ENCODE measurements at regions not wholly inside any gene's neighbourhood (a gene's known extent, or its start where the extent isn't known, plus 50 kb on each side); places are given as distances from the start of the nearest gene placed in this dataset.

- POLR2A ChIA-PET = no interaction called here
- Histone ChIP-seq H3K27me3 (ENCODE audit: control insufficient read depth, insufficient read depth, low read length) (no peaks in the 10 kb centered on the region), H3K9me3 (ENCODE audit: control insufficient read depth, insufficient read depth, low read depth, low read length) (no peaks in the 10 kb centered on the region), H3K4me3 (ENCODE audit: low read depth in 2 of 2, low read length in 2 of 2) (no peak overlapping the region), H3K4me1 (ENCODE audit: control insufficient read depth, insufficient read depth, low read length) (peaks cover 3% of the 10 kb centered on the region; the same call in 1 of the 2 replicates), H3K36me3 (ENCODE audit: control insufficient read depth, insufficient read depth, low read length) (no peaks in the 10 kb centered on the region), H3K27ac (ENCODE audit: low read length) (no peak overlapping the region)
- TF ChIP-seq REST (IDR thresholded peaks at IDR 0.05; ENCODE audit: insufficient read depth in 1 of 2, low read depth in 2 of 2, low read length in 1 of 2) (no peak), SIN3A (IDR thresholded peaks at IDR 0.05; ENCODE audit: borderline replicate concordance, insufficient read depth, low read depth, low read length) (no peak), CTCF (IDR thresholded peaks at IDR 0.05) (no peak), POLR2AphosphoS5 (IDR thresholded peaks at IDR 0.05; ENCODE audit: low read depth, low read length) (no peak), TCF7L2 (IDR thresholded peaks at IDR 0.05; ENCODE audit: low read depth, low read length) (no peak)
- intact Hi-C loops (cut with micrococcal nuclease; ENCODE audit: unreplicated experiment) = loop anchor here (5.0 to 10.0 kb wide), 2 partner anchors 357 to 605 kb away; no protein-coding TSS in a partner anchor
- in situ Hi-C loops (cut with HindIII; ENCODE audit: low pct_unique_long_range_greater_than_20kb, low sequenced_read_pairs) = no loop called here
- no TSS peak for BruUV-seq (replicated peaks)
- ATAC-seq = 0 out of 2 replicates have a peak, but pooled peaks have one; percentile 17
- CTCF ChIA-PET = no interaction called here
- DNase-seq (ENCODE audit: low read depth, low spot score) = no peak
These were observed 188.4 kb downstream of the SH3BP4 start for GRCh38 chr2:235139956-235140800.

GRCh38 chr2:235140801-235141081 lies 188.9 kb downstream of the SH3BP4 start:
- ATAC-seq (no peak), DNase-seq (ENCODE audit: low read depth, low spot score) (no peak)
- peaks cover 2% of the 10 kb centered on the region; the same call in 1 of the 2 replicates for H3K27me3 ChIP-seq (ENCODE audit: control insufficient read depth, insufficient read depth, low read length)
- no peaks in the 10 kb centered on the region for H3K9me3 ChIP-seq (ENCODE audit: control insufficient read depth, insufficient read depth, low read depth, low read length)
- no peak overlapping the region for H3K27ac ChIP-seq (ENCODE audit: low read length)
- TF ChIP-seq CTCF (IDR thresholded peaks at IDR 0.05) (no peak), SIN3A (IDR thresholded peaks at IDR 0.05; ENCODE audit: borderline replicate concordance, insufficient read depth, low read depth, low read length) (no peak), POLR2AphosphoS5 (IDR thresholded peaks at IDR 0.05; ENCODE audit: low read depth, low read length) (no peak), REST (IDR thresholded peaks at IDR 0.05; ENCODE audit: insufficient read depth in 1 of 2, low read depth in 2 of 2, low read length in 1 of 2) (no peak), TCF7L2 (IDR thresholded peaks at IDR 0.05; ENCODE audit: low read depth, low read length) (no peak)
- in situ Hi-C loops (cut with HindIII; ENCODE audit: low pct_unique_long_range_greater_than_20kb, low sequenced_read_pairs) = no loop called here
- peaks cover 3% of the 10 kb centered on the region; the same call in 1 of the 2 replicates for H3K4me1 ChIP-seq (ENCODE audit: control insufficient read depth, insufficient read depth, low read length)
- CTCF ChIA-PET = no interaction called here
- no peak overlapping the region for H3K4me3 ChIP-seq (ENCODE audit: low read depth in 2 of 2, low read length in 2 of 2)
- intact Hi-C loops (cut with micrococcal nuclease; ENCODE audit: unreplicated experiment) = no loop called here
- POLR2A ChIA-PET = no interaction called here
- H3K36me3 ChIP-seq (ENCODE audit: control insufficient read depth, insufficient read depth, low read length) = no peaks in the 10 kb centered on the region
- BruUV-seq (replicated peaks) = no TSS peak
